Skin epidermis (tissue), 12 donors: ENCODE measurements at regions not wholly inside any gene's neighbourhood (a gene's known extent, or its start where the extent isn't known, plus 50 kb on each side); places are given as distances from the start of the nearest gene placed in this dataset.

ENCODE experiments used
- H3K27ac ChIP-seq, 21 experiments: fragments of 200-600 bp; sonication (generic) in 11 of 21; one replicate each; pipeline ENCODE4 v1.5.0; 2020; ENCODE audit warnings: mild to moderate bottlenecking in 3 of 21, inconsistent platforms in 2 of 21, moderate library complexity in 2 of 21
- H3K4me3 ChIP-seq, 7 experiments: fragments of 200-600 bp; sonication (generic) in 2 of 7; one replicate each; pipeline ENCODE4 v1.5.0; 2020; ENCODE audit warnings: inconsistent platforms in 2 of 7, mild to moderate bottlenecking in 2 of 7, moderate library complexity in 1 of 7

DNA sequence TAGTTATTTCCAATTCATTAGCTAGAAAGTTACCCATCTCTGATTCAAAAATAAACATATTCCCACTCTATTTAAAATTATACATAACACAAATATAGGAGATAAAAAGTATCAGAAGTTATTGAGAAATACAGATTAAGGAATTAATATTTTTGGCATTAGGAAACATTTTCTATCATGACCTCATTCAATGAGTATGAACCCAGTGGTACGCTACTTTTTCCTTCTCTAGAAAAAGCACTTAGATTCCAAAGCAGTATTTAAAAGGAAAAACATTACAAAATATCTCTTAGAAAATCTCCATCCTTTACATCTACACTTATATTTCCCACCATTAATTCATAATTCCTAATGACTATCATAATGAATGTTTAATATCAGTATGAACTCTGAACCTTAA is 240.6 kb upstream of the GNAI1 start:
- Histone ChIP-seq H3K27ac (no peak overlapping the region), H3K4me3 (no peak overlapping the region)

DNA sequence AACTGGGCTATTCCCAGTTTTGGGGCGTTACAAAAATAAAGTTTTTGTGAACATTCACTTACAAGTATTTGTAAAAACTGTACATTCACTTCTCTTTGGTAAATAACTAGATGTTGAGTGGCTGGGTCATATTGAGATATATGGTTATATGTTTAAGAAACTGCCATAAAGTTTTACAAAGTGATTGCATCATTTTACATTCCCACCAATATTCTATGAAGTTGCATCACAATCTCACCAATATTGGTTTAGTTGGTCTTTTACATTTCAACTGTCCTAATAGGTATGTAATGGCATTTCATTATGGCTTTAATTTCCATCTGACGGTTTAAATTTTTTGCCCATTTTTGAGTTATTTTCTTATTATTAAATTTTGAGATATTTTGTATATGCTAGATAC is 251.7 kb upstream of the GNAI1 start:
- no peak overlapping the region for H3K4me3 ChIP-seq
- H3K27ac ChIP-seq = no peak overlapping the region

DNA sequence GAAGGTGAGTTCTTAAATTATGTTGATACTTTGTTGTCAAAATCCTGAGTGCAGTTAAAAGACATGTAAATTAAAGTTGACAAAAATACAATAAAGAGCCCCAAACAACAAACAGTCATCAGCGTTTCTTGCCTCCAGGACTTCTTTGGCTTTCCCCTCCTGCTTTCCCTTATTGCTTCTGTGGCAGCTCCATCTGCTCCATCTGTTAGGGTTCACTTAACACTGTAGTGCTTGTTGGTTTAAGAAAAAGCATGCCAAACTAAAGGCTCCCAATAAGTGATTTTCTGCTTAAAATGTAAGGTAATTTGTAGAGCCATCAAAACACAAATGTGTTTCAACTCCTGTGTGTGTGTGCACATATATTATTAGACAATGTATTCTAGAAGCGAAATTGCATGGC is 254.3 kb upstream of the GNAI1 start:
- no peak overlapping the region for H3K27ac ChIP-seq
- no peak overlapping the region for H3K4me3 ChIP-seq

DNA sequence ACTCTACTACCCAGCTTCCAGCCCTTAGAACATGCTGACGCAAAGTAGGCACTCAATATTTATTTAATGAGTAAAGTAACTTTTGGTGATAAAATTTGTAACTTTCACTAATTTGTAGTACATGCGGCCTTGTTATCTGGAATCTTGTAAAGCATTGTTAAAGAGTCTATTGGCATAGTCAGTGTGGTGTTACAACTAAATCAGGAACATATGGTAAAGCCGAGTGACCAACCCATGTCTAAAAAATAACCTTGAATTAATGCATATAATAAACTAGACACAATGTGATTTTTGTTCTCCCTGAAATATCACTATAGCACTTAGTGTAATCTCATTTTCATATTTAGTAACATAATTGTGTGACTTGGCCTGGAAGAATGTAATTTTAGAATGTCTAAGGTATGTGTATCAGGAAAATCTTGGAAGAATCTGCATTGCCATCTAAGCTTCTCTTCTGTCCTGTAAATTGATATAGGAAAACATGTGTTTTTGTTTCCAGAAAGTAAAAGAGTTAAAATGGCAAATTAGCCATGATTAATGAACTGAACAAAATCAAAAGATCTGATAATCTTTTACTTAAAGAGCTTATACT is 256.7 kb upstream of the GNAI1 start:
- no peak overlapping the region for H3K27ac ChIP-seq

DNA sequence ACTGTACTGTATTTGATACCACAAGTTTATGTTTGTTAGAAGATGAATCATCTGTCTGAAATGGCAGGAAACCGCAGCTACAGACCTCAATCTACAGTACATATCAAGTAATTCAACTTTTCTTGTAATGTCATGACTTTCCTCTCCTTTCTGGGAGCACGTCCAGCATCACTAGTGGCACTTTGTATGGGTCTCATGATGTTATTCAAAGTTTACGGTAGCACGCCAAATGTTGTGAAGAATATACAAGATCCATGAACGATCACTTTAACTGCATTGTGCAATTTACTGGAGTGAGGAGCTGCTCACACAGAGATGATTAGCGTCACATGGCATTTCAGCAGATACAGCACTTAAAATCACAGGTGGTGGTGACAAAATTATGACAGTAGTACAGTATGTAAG is 257.8 kb upstream of the GNAI1 start:
- H3K27ac ChIP-seq = no peak overlapping the region
- no peak overlapping the region for H3K4me3 ChIP-seq

More for the DNA sequence above, 256.7 kb upstream of the GNAI1 start:
- H3K4me3 ChIP-seq = no peak overlapping the region

DNA sequence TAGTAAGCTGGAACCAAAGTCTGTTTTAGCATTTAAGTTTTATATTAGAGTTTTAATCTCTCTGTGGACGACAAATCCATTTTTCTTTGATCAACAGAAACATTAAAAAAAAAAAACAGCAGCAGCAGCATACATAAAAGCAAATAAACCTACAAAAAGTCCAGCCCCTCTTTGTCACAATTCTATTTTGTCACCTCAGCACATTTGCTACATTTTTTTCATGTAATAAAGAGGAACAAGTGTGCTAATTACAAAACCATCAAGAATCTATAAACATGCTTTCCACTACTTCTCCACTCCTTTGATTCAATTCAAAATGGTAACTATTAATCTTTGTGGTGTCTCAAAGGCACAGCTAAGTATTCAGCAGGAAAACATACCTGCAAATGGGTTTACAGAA is 259.8 kb upstream of the GNAI1 start:
- Histone ChIP-seq H3K4me3 (no peak overlapping the region), H3K27ac (no peak overlapping the region)

DNA sequence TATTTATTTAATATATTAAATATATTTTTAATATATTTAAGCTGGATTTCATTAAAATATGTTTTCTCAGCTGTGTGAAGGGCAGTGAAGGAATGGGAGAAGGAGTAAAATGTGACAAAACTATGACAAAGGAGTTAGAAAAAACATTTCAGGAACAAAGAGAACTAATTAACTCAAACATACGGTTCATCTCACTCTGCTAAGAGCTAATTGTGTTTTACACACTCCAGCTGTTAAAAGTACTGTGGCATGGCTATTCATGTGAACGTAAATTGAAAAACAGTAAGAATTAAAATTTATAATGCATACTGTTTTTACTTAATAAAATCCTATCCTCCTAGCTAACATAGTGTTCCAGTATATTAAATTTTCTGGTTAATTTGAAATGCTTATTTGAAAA is 262.5 kb upstream of the GNAI1 start:
- Histone ChIP-seq H3K27ac (no peak overlapping the region), H3K4me3 (no peak overlapping the region)

DNA sequence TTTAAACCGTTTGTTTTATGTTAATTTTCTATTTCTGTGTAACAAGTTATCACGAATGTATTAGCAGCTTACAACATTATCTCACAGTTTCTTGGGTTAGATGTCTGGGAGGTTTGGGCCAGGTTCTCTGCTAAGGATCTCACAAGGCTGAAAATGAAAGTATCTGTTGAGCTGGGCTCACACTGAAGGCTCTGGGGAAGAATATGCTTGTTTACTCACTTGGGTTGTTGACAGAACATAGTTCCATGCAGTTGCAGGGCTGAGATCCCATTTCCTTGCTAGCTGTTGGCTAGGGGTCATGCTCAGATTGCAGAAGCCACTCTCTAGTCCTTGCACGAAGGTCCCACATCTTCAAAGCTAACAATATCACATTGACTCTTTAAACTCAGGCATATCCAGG is 266.6 kb upstream of the GNAI1 start:
- Histone ChIP-seq H3K27ac (no peak overlapping the region), H3K4me3 (no peak overlapping the region)

DNA sequence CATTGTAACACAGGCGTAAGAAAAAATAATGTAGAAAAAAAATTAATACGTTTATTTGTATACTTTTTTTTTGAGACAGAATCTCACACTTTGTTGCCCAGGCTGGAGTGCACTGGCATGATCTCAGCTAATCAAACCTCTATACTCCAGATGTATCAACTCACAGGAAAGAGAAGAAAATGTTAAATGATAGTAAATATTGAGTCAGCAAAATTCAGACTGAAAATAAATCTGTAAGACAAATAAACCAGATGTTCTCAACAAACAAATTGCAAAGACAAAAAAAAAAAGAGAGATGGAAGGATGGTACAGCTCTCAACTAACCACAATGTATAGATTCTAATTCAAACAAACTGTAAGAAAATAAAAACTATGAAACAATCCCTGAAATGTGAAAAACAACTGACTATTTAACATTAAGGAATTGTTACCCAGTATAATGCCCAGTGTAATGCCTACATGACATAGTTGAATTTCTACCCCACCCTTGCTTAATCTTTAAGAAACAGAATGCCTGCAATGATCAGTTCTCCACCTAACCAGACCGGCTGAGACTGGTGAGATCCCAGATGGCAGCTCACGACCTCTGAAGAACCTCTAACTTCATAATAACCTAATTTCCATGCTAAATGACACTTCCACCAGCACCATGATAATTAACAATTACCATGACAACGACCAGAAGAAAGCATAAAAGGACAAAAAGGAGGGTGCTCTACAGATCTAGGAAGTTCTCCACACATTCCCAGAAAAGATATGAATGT is 272.0 kb upstream of the GNAI1 start:
- Histone ChIP-seq H3K27ac (no peak overlapping the region), H3K4me3 (no peak overlapping the region)

DNA sequence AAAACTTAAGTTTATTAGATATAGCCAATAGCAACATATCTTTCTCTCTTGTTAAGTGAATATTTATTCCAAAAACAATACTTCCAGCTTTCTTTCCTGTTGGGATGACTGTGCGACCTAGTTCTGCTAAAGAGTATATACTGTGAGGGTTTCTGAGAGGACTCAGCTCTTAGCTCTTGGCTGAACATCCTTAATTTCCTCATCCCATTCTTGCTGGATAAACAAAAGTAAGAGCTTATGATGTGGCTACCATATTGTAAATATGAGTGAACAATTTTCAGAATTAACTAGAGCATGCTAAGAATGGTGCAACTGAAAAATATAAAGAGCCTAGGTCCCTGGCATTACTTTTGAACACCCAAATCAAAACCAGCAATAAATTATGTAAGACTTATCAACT is 279.5 kb upstream of the GNAI1 start:
- Histone ChIP-seq H3K27ac (no peak overlapping the region), H3K4me3 (no peak overlapping the region)

DNA sequence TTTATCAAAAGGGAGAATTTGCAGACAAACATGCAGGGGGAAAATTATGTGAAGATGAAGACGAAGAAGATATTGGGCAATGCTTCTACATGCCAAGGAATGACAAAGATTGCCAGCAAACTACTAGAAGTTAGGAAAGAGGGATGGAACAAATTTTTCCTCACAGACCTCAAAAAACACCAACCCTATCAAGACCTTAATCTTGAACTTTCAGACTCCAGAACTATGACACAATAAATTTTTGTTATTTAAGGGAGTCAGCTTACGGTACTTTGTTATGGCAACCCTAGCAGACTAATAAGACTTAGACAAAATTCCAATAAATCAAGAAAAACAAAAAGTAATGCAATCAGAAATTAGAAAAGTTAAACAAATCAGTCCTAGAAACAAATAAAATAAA is 280.0 kb upstream of the GNAI1 start:
- Histone ChIP-seq H3K4me3 (no peak overlapping the region), H3K27ac (no peak overlapping the region)

DNA sequence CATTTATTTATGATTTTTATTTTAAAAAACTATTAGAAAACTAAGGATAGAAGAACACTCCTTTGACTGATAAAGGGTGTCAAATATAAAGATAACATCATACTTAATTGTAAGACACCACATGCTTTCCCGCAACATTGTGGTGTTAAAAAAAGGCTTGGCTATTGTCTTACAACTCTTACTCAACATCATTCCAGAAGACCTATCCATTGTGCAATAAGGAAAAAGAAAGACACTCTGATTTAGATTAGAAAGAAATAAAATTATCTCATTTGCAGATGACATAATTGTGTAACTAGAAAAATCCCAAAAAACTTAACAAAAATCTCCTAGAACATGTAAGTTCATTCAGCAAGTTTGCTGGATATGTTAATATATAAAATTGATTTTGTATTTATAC is 296.7 kb upstream of the GNAI1 start:
- no peak overlapping the region for H3K4me3 ChIP-seq
- H3K27ac ChIP-seq = no peak overlapping the region

DNA sequence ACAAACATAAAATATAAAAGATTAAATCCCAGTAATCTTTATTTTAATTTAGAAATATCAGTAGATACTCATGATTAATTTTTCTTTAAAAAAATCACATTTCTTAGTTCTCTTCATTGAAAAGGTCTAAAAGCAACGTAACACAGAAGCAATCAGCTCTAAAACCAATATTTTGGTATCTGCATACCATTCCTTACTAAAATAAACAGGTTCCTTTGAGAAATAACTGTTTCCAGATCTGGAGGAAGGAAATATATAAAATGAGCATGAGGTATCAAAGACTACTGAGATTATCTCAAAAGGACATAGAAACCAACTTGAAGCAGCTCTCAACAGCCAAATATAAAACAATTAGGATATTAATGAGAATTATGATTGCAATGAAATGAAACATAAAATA is 301.0 kb upstream of the GNAI1 start:
- Histone ChIP-seq H3K27ac (no peak overlapping the region), H3K4me3 (no peak overlapping the region)

DNA sequence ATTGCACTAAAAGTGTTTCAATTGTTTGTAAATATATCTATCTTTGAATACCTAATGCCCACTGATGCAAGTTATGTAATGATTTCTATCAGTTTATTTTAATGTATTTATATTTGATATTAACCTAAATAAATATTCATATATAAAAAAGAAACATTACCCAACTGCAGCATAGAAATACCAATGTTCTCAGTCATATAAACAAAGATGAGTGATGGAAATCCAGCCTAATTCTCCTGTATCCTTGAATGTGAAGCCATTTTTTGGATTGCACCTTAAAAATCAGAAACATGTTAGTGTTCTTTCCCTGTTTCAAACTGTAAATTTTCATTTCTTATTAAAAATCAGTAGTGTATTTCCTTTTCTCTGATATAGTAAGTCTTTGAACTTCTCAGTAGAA is 305.8 kb upstream of the GNAI1 start:
- H3K27ac ChIP-seq = no peak overlapping the region
- no peak overlapping the region for H3K4me3 ChIP-seq

DNA sequence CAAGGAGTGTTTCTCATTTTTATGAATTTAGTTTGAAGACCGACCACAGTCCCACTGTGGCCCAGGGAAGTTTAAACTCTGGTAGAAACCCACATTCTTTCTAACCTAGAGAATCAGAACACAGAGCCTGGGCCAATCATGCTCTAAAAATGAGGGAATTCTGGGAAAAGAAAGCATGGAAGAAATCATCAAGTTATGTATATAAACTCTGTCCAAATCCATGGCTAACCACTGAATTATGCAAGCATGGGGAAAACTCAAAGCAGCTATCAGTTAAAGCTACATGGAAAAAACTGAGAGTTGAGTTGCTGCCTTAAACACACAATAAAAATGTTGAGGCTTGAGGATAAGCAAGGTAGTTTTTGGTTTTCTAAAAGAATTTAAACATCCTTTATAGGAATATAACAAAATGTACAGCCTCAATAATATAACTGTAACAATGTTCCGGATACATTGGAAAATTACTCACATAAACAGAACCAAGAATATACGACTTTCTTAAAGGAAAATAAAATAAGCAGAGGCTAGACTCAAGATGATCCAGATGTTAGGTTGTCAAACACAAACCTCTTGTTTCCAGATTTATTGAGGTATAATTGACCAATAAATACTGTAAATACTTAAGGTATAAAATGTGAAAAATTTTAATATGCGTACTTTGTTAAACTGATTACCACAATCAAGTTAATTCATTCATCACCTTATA is 311.2 kb upstream of the GNAI1 start:
- Histone ChIP-seq H3K27ac (no peak overlapping the region), H3K4me3 (no peak overlapping the region)

DNA sequence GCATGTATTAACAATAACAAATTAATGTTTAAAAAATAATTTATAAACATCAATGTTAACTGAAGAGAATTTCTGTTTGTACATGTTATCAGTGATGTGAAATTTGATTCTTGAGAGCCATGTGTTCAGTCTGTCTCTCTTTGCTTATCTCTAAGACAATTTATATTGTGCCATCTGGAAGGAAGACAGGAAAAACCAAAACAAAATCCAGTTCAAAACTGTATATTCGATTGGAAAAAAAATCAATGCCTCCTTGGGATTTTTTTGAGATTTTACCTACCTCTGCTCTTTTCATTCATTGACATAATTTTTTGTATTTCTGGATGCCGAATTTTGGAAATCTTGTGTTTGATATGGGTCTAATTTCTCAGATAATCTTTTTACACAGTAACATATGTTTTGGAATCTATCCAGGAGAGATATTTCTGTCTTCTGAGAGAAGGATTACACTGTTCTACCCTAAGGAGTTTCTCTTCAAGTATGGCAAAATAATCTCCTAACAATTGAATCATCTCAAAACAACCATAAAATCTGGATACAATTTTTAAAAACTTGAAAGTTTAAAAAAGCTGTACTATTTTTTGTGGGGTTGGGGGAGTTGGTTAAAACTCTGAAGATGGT is 311.9 kb upstream of the GNAI1 start:
- H3K4me3 ChIP-seq = no peak overlapping the region

DNA sequence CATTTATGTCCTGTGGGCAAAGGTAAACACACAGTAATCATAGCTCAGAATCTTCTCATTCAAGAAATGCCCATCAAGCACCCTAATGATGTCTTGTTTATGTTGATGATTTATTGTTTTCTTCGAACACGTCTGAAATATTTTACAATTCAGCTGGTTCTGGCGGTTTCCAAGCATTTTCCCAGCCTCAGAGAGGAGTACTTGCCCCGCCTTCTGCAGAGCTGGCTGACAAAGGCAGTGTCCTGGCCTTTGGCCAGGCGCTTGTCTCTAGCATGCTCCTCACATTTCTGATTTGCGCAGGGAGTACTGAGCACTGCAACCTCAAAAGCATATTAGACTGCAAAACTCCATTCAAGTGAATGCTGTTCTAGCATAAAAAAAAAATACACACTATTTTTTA is 314.2 kb upstream of the GNAI1 start:
- no peak overlapping the region for H3K4me3 ChIP-seq
- H3K27ac ChIP-seq = no peak overlapping the region

More for the DNA sequence above, 311.9 kb upstream of the GNAI1 start:
- no peak overlapping the region for H3K27ac ChIP-seq

DNA sequence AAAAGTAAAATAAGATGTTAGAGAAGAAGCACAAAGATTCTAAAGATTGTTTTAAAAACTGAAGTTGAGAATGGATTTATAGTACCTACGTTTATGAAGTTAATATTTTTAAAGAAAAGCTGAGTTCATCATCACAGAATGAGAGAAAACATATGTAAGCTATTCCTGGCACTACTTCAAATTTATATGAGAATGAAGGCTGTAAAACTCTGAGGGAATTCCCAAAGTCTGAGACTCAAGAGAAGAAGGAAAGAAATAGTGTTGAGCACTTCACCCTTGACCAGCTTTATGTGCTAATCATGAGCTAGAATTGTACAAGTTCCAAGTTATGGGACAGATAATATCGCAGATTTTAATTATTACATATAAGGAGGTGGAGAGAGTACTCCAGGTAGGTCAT is 323.7 kb upstream of the GNAI1 start:
- Histone ChIP-seq H3K4me3 (no peak overlapping the region), H3K27ac (no peak overlapping the region)

DNA sequence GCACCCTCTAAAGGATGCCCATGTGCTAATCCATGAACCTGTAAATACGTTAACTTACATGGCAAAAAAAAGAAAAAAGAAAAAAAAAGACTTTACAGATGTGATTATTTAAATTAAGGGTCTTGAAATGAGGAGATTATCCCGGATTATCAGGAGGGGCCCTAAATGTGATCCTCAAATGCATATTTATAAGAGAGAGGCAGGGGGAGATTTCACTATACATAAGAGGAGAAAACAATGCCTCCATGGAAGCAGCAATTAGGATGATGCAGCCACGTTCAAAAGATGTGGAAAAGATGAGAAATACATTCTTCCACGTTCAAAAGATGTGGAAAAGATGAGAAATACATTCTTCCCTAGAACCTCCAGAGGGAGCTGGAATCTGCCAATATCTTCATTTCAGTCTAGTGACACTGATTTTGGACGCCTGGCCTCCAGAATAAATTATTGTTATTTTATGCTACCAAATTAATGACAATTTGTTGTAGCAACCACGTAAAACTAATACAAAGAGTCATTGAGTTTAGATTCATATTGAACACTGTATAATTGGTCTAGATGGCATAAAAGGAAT is 328.4 kb upstream of the GNAI1 start:
- Histone ChIP-seq H3K4me3 (no peak overlapping the region), H3K27ac (no peak overlapping the region)

DNA sequence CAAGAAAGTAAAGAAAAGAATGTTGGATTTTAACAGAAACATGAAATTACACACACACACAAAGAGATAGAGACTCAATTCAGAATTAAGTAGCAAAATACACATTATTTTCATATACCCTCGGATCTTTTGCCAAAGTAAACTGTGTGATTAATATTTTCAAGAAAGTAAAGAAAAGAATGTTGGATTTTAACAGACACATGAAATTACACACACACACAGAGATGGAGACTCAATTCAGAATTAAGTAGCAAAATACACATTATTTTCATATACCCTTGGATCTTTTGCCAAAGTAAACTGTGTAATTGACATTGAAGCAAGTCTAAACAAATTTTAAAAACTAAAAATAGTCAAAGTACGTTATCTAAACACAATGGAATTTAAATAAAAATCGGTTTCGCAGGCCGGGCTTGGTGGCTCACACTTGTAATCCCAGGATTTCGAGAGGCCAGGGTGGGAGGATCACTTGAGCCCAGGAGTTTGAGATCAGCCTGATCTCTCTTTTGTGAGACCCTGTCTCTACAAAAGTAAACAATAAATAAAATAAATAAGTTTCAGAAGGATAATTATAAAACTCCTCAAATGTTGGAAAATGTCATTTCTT is 337.3 kb upstream of the MAGI2 start:
- Histone ChIP-seq H3K4me3 (no peak overlapping the region), H3K27ac (no peak overlapping the region)
